ENCODE measurements at regions not wholly inside any gene's neighbourhood (a gene's known extent, or its start where the extent isn't known, plus 50 kb on each side); places are given as distances from the start of the nearest gene placed in this dataset.

DNA sequence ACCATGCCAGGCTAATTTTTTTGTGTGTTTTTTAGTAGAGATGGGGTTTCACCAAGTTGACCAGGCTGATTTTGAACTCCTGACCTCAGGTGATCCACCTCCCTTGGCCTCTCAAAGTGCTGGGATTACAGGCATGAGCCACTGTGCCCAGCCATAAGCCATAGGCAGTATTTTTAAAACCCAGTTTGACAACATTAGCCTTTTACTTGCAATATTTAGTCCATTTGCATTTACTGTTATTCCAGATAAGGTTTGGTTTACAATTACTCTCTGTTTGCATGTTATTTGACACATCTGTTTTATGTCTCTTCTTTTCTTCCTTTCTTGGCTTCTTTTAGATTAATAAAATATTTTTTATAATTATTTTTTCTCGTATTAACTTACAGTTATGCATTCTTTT, 83.6 kb upstream of the EPHB3 start:
- Mint-ChIP-seq H3K9me3 (no peaks in the 10 kb centered on the region), H3K4me1 (no peaks in the 10 kb centered on the region), H3K27ac (no peak overlapping the region), H3K36me3 (ENCODE audit: low read depth) (no peaks in the 10 kb centered on the region), H3K27me3 (ENCODE audit: insufficient read depth) (peaks cover 7% of the 10 kb centered on the region), H3K4me3 (no peak overlapping the region)
- no peaks in the 10 kb centered on the region for H3K36me3 ChIP-seq (ENCODE audit: control insufficient read depth, insufficient read depth, low read length)
- WGBS, 2 experiments (ENCODE audit: insufficient coverage in 1 of 2, insufficient read length in 1 of 2): no CpG with 5 or more reads among the region's 1 CpG
- peaks cover 4% of the 10 kb centered on the region for H3K27me3 ChIP-seq (ENCODE audit: control insufficient read depth, insufficient read depth, low read length, poor library complexity, severe bottlenecking)
- no peak for DNase-seq
- no peak overlapping the region for H3K9ac ChIP-seq (ENCODE audit: extremely low read depth, low read length, poor library complexity, severe bottlenecking)
- TF ChIP-seq, protein P1, sequence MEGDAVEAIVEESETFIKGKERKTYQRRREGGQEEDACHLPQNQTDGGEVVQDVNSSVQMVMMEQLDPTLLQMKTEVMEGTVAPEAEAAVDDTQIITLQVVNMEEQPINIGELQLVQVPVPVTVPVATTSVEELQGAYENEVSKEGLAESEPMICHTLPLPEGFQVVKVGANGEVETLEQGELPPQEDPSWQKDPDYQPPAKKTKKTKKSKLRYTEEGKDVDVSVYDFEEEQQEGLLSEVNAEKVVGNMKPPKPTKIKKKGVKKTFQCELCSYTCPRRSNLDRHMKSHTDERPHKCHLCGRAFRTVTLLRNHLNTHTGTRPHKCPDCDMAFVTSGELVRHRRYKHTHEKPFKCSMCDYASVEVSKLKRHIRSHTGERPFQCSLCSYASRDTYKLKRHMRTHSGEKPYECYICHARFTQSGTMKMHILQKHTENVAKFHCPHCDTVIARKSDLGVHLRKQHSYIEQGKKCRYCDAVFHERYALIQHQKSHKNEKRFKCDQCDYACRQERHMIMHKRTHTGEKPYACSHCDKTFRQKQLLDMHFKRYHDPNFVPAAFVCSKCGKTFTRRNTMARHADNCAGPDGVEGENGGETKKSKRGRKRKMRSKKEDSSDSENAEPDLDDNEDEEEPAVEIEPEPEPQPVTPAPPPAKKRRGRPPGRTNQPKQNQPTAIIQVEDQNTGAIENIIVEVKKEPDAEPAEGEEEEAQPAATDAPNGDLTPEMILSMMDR (conservative IDR thresholded peaks at IDR 0.05): no peak
- H3K9me3 ChIP-seq (ENCODE audit: control insufficient read depth, low read length): no peaks in the 10 kb centered on the region
- H3K4me1 ChIP-seq (ENCODE audit: control insufficient read depth, insufficient read depth, low read length): no peaks in the 10 kb centered on the region
- no peak overlapping the region for H3K27ac ChIP-seq (ENCODE audit: low read depth, low read length)
- no peak overlapping the region for H3K4me3 ChIP-seq (ENCODE audit: low read length)

DNA sequence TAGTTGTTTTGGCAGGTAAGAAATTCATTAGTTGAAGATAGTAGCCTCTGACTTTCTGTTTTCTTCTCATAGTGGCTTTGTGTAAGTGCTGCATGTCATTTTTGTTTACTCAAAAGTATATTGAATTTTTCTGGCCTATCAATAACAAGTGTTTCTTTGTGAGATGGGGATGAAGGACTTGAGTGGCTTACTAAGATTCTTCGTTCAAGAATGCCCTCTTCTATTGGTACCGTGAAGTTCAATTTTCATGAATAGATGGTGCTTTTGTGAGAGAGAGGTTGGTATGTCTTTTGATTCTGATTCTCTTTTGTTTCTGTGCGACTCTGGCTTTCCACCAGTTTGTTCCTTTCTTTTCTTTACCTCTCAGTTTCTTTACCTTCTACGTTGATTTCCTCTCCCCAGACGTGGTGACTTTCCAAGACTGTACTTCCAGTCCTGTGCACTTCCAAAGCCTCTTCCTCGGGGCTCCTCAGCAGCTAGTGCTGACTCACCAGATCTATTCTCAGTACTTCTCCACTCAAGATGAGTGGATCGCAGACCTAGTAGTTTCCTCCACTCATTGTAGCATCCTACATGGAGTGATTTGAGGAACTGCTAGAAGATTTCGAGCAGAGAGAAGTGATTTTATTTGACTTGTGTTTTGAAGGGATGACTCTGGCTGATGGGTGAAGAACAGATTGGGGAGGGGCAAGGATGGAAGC, 82.0 kb upstream of the EPHB3 start:
- Mint-ChIP-seq H3K4me3 (no peak overlapping the region), H3K36me3 (ENCODE audit: low read depth) (no peaks in the 10 kb centered on the region), H3K27ac (no peak overlapping the region), H3K4me1 (no peaks in the 10 kb centered on the region), H3K27me3 (ENCODE audit: insufficient read depth) (peaks cover 7% of the 10 kb centered on the region), H3K9me3 (no peaks in the 10 kb centered on the region)
- Histone ChIP-seq H3K9ac (ENCODE audit: extremely low read depth, low read length, poor library complexity, severe bottlenecking) (no peak overlapping the region), H3K4me1 (ENCODE audit: control insufficient read depth, insufficient read depth, low read length) (no peaks in the 10 kb centered on the region), H3K9me3 (ENCODE audit: control insufficient read depth, low read length) (no peaks in the 10 kb centered on the region), H3K4me3 (ENCODE audit: low read length) (no peak overlapping the region), H3K27ac (ENCODE audit: low read depth, low read length) (peak overlapping the region; percentile 76), H3K36me3 (ENCODE audit: control insufficient read depth, insufficient read depth, low read length) (no peaks in the 10 kb centered on the region), H3K27me3 (ENCODE audit: control insufficient read depth, insufficient read depth, low read length, poor library complexity, severe bottlenecking) (peaks cover 4% of the 10 kb centered on the region)
- DNase-seq: no peak
- WGBS, 2 experiments (ENCODE audit: insufficient coverage in 1 of 2, insufficient read length in 1 of 2): 76 to 77% methylated on average over 6 to 8 of the region's 8 CpGs
- TF ChIP-seq, protein P1 (conservative IDR thresholded peaks at IDR 0.05): no peak

DNA sequence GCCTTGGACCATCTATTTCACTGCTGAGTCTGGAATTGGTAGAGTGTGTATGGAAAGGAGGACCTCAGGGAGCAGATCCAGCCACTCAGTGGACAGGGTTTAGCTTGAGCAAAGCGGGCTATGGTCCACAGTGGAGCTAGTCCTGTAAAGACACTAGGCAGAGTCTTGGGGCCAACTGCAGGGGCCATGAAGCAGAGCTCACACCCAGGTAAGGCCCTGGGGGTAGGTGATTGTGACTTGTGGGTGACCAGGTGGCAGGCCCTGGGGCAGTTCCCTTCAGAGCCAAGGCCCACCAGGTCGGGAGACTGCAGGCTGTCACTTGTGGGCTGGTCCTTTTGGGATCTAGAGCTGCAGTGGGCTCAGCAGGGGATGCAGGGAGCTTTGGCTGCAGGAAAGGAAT, 80.8 kb upstream of the EPHB3 start:
- TF ChIP-seq, protein P1 (conservative IDR thresholded peaks at IDR 0.05): no peak
- no peak for DNase-seq
- no peaks in the 10 kb centered on the region for H3K9me3 ChIP-seq (ENCODE audit: control insufficient read depth, low read length)
- H3K4me1 Mint-ChIP-seq: no peaks in the 10 kb centered on the region
- H3K27me3 Mint-ChIP-seq (ENCODE audit: insufficient read depth): peaks cover 3% of the 10 kb centered on the region
- whole genome bisulfite sequencing, 2 experiments (ENCODE audit: insufficient coverage in 1 of 2, insufficient read length in 1 of 2): 70 to 91% methylated on average over 2 of the region's 2 CpGs
- H3K9me3 Mint-ChIP-seq: no peaks in the 10 kb centered on the region
- no peak overlapping the region for H3K4me3 Mint-ChIP-seq
- H3K27ac ChIP-seq (ENCODE audit: low read depth, low read length): no peak overlapping the region
- no peaks in the 10 kb centered on the region for H3K36me3 Mint-ChIP-seq (ENCODE audit: low read depth)
- H3K36me3 ChIP-seq (ENCODE audit: control insufficient read depth, insufficient read depth, low read length): no peaks in the 10 kb centered on the region
- H3K4me1 ChIP-seq (ENCODE audit: control insufficient read depth, insufficient read depth, low read length): no peaks in the 10 kb centered on the region
- peaks cover 4% of the 10 kb centered on the region for H3K27me3 ChIP-seq (ENCODE audit: control insufficient read depth, insufficient read depth, low read length, poor library complexity, severe bottlenecking)
- no peak overlapping the region for H3K4me3 ChIP-seq (ENCODE audit: low read length)
- H3K9ac ChIP-seq (ENCODE audit: extremely low read depth, low read length, poor library complexity, severe bottlenecking): no peak overlapping the region
- no peak overlapping the region for H3K27ac Mint-ChIP-seq
